Body of pancreas (tissue), 4 donors: ENCODE measurements at regions not wholly inside any gene's neighbourhood (a gene's known extent, or its start where the extent isn't known, plus 50 kb on each side); places are given as distances from the start of the nearest gene placed in this dataset.

Experiments used
- ATAC-seq: fragments of 150-250 bp; one replicate; pipeline ENCODE4 v1.9.1; 2016
- DNase-seq, 4 donors: peaks; one replicate each; pipeline ENCODE4 v3.0.0-alpha.2; 2019
- H3K27ac ChIP-seq, 4 donors: fragments of 200-600 bp; sonication (generic); 1 replicate in 3 of 4; 2 replicates in 1 of 4; pipeline versions ENCODE4 v1.5.1 to v1.6.1; 2016 to 2019; ENCODE audit warnings: mild to moderate bottlenecking in 1 of 4, mixed read lengths in 1 of 4, moderate library complexity in 1 of 4
- H3K27me3 ChIP-seq, 2 donors: fragments of 200-600 bp; sonication (generic); one replicate each; pipeline ENCODE4 v1.6.0; 2016; ENCODE audit warnings: mild to moderate bottlenecking in 1 of 2
- H3K36me3 ChIP-seq, 2 donors: fragments of 200-600 bp; sonication (generic); replicated peaks in 1 of 2; 2 replicates each; pipeline ENCODE4 v1.5.1; 2016; ENCODE audit warnings: low read depth in 2 of 2; ENCODE audit not compliant: insufficient read depth in 1 of 2
- H3K4me1 ChIP-seq: fragments of 200-600 bp; sonication (generic); one replicate; pipeline ENCODE4 v1.6.0; 2016
- H3K4me3 ChIP-seq, 2 donors: fragments of 200-600 bp; sonication (generic); 1 replicate in 1 of 2; 2 replicates in 1 of 2; pipeline ENCODE4 v1.5.1; 2016 to 2019
- H3K9me3 ChIP-seq, 3 donors: fragments of 200-600 bp; sonication (generic); 1 replicate in 2 of 3; 2 replicates in 1 of 3; pipeline ENCODE4 v1.5.1; 2016
- CTCF ChIP-seq, 7 experiments: fragments of 450-650 bp in 4 of 7; fragments of 200-600 bp in 3 of 7; sonication (generic) in 3 of 7; IDR thresholded peaks; one replicate each; pipeline ENCODE4 v1.5.1; 2016 to 2019; ENCODE audit warnings: antibody characterized with exemption in 7 of 7
- POLR2A ChIP-seq, 3 donors: fragments of 450-650 bp; IDR thresholded peaks; one replicate each; pipeline ENCODE4 v1.6.1; 2016; ENCODE audit warnings: antibody characterized with exemption in 3 of 3, mild to moderate bottlenecking in 2 of 3
- WGBS, 2 donors: methylation state at CpG; one replicate each; pipeline ENCODE4 v1.1.5; 2017; 5-methylcytosine and 5-hydroxymethylcytosine counted together
- intact Hi-C: fragments of 100-400 bp; cut with DNase I; formaldehyde crosslinking; loops from one replicate; pipeline ENCODE4 v1.15.1; 2023

DNA sequence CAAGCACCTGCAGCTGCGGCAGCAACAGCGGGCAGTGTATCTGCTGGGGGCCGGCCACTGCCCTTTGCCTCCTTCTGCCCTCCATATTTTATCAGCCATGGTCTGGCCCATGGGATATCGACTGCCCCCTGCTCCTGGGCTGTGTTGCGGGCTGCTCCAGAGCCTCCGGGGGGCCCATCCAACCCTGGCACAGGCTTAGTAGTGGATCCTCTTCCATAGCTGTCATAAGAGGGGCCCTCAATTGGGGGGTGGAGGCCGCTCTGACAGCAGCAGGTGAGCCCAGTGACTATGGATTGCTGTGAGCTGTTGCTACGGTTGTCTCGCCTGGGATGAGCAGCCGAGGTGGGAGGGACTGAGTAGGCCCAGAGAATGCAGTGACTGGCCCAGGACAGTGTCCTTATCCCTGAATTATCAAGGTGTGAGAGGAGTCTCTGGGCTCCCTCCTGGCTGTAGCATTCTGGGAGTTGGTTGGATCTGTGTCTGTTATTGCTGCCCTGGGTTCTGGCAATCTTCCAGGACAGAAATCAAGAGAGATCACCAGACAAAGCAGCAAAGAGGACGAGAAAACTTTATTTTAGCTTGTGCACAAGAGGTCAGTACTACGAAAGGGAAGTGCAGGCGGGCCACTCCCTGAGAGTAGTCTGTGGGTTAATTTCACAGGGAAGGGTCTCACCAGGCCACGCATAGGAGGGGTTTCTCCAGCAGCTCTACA lies 145.1 kb downstream of the ASB1 start:
- Histone ChIP-seq H3K36me3 (no peaks in the 10 kb centered on the region), H3K9me3 (peaks cover 0 to 5% (median 0%) of the 10 kb centered on the region in 3 donors), H3K4me1 (no peaks in the 10 kb centered on the region), H3K27ac (no peak overlapping the region), H3K27me3 (no peaks in the 10 kb centered on the region), H3K4me3 (no peak overlapping the region)
- intact Hi-C loops, result no loop called here
- 81 to 85% methylated on average over 10 to 14 of the region's 14 CpGs for WGBS, 2 donors
- no peak for DNase-seq
- no peak for TF ChIP-seq CTCF (IDR thresholded peaks at IDR 0.05)
- no peak for TF ChIP-seq POLR2A (IDR thresholded peaks at IDR 0.05)
- ATAC-seq, result no peak

DNA sequence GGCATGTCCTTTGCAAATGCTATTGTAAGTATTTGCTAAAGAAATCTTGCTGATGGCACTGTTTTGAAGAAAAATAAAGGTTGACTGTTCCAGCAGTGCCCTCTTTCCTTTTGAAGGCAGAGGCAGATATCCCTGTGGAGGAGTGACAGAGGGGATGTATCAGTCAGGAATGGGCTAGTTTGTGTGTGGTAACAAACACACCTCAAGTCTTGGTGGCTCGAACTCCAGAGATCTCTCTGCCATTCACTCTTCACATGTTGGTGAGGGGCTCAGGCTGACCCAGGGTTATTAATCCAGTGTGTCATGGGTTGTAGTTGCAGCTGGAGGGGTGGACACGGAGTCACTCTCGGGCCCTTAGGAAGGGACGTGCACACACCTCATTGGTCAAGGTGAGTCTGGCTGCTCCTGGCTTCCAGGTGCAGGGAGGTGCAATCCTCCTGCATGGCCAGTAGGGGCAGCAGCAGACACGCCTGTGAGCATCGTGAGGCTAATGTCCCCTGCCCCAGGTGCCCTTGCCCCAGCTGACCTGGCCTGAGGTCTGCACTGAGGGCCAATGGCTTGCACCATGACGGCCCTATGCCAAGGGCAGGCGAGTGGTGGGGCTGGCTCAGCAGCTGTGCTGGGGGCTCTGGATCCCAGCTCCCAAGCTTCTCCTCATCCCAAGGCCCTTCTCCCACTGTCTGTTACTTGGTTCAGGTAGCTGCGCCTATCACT lies 146.5 kb downstream of the ASB1 start:
- no peaks in the 10 kb centered on the region for H3K27me3 ChIP-seq
- TF ChIP-seq CTCF (IDR thresholded peaks at IDR 0.05) (peak; percentile 16 to 48 (median 42)), POLR2A (IDR thresholded peaks at IDR 0.05) (no peak)
- no peak overlapping the region for H3K4me3 ChIP-seq
- no peaks in the 10 kb centered on the region for H3K4me1 ChIP-seq
- WGBS, 2 donors, result 54 to 70% methylated on average over 4 to 9 of the region's 9 CpGs
- DNase-seq (peak in 2 of 4 donors; percentile 17 to 30), ATAC-seq (peak; percentile 51)
- H3K9me3 ChIP-seq, result peaks cover 0 to 6% (median 0%) of the 10 kb centered on the region in 3 donors
- intact Hi-C loops, result no loop called here
- H3K27ac ChIP-seq, result peak overlapping the region; percentile 44 to 77 (median 58)
- H3K36me3 ChIP-seq, result no peaks in the 10 kb centered on the region

GRCh38 chr2:238573916-238574315 lies 147.2 kb downstream of the ASB1 start:
- Histone ChIP-seq H3K4me3 (no peak overlapping the region), H3K4me1 (no peaks in the 10 kb centered on the region), H3K9me3 (peaks cover 0 to 6% (median 0%) of the 10 kb centered on the region in 3 donors), H3K36me3 (no peaks in the 10 kb centered on the region), H3K27me3 (no peaks in the 10 kb centered on the region), H3K27ac (peak overlapping the region; percentile 15 to 68 (median 46))
- WGBS, 2 donors, result 73 to 80% methylated on average over 8 to 11 of the region's 12 CpGs
- ATAC-seq (peak; percentile 80), DNase-seq (peak; percentile 23 to 80 (median 55))
- no peak for TF ChIP-seq CTCF (IDR thresholded peaks at IDR 0.05)
- peak in 1 of 3 donors; percentile 13 for TF ChIP-seq POLR2A (IDR thresholded peaks at IDR 0.05)
- intact Hi-C loops, result no loop called here

DNA sequence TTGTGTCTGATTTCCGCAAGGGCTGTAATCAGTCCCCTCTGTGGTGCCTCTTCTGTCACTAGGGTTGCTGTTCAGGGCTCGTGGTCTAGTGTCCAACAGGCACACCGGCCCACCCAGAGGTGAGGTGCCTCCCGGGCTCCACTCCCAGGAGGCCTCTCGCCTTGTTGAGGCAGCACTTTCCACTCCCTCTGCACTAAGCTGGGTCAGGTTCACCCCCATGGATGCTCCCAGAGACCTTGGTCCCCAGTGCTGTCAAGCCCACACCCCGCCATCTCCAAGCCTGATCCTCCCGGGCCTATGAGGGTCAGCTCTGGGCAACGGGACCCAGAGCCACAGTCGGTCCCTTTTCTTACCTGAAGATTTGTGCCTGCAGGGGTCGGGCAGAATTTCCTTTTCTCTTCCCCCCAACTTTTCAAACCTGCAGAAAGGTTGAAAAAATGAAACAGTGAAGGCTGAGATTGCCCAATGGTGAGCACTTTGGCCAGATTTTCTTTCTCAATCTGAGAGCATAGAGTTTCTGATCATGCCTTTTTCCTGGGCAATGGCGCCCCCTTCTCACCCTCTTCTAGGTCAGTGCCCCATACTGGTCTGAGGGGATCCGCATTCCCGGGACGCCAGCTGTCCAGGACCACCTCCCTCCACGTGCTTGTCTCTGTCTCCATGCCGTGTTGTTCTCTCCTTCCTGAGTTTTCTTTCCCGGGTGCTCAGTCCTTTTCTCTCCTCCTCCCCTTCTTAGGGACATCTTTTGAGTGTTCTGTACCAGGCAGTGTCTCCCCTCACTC lies 148.0 kb downstream of the ASB1 start:
- 69 to 70% methylated on average over 13 to 17 of the region's 17 CpGs for WGBS, 2 donors
- DNase-seq (no peak), ATAC-seq (no peak)
- Histone ChIP-seq H3K36me3 (no peaks in the 10 kb centered on the region), H3K9me3 (peaks cover 0 to 6% (median 0%) of the 10 kb centered on the region in 3 donors), H3K27ac (peak overlapping the region in 3 of 4 donors; percentile 15 to 68 (median 26)), H3K27me3 (no peaks in the 10 kb centered on the region), H3K4me1 (no peaks in the 10 kb centered on the region), H3K4me3 (no peak overlapping the region)
- TF ChIP-seq POLR2A (IDR thresholded peaks at IDR 0.05) (no peak), CTCF (IDR thresholded peaks at IDR 0.05) (no peak)
- intact Hi-C loops, result no loop called here
